OCI-LY7 (cell line): ENCODE measurements at regions not wholly inside any gene's neighbourhood (a gene's known extent, or its start where the extent isn't known, plus 50 kb on each side); places are given as distances from the start of the nearest gene placed in this dataset.

Experiments
- BruUV-seq: library from RNA; stranded (reverse); fragments of 400-500 nt; replicated peaks from 2 replicates; lab custom pipeline; 2021; lab: Mats Ljungman, UMichigan
- CTCF ChIA-PET: fragments of 300-600 bp; sonication (Branson Sonifier 250); formaldehyde crosslinking; loops from one replicate; lab custom pipeline; 2022; ENCODE audit warnings: antibody characterized with exemption; ENCODE audit not compliant: unreplicated experiment; lab: Charles Lee
- POLR2A ChIA-PET: fragments of 300-600 bp; sonication (Branson Sonifier 250); formaldehyde crosslinking; loops from one replicate; lab custom pipeline; 2022; ENCODE audit warnings: antibody characterized with exemption; lab: Charles Lee
- DNase-seq: peaks from one replicate; pipeline ENCODE4 v3.0.0-alpha.2; 2015; ENCODE audit warnings: low spot score
- H2AFZ ChIP-seq: fragments of 200-600 bp; sonication (generic), shearing (Covaris generic); 2 replicates; pipeline ENCODE4 v1.6.1; 2014; ENCODE audit warnings: mild to moderate bottlenecking, antibody characterized with exemption, low read length, moderate library complexity
- H3K27ac ChIP-seq: fragments of 200-600 bp; sonication (generic); 2 replicates; pipeline ENCODE4 v1.5.1; 2014; ENCODE audit warnings: mixed run types, low read depth, mild to moderate bottlenecking, moderate library complexity, low read length, inconsistent platforms; ENCODE audit not compliant: poor library complexity, severe bottlenecking
- H3K36me3 ChIP-seq: fragments of 200-600 bp; sonication (generic); 2 replicates; pipeline ENCODE4 v1.6.1; 2014; ENCODE audit warnings: mild to moderate bottlenecking, antibody characterized with exemption, low read length, moderate library complexity, mixed read lengths; ENCODE audit not compliant: insufficient read depth
- H3K4me1 ChIP-seq: fragments of 200-600 bp; sonication (generic); 2 replicates; pipeline ENCODE4 v1.5.1; 2014; ENCODE audit warnings: mild to moderate bottlenecking, low read length; ENCODE audit not compliant: insufficient read depth, poor library complexity, severe bottlenecking
- H3K4me2 ChIP-seq: fragments of 200-600 bp; sonication (generic); 2 replicates; pipeline ENCODE4 v1.6.1; 2014; ENCODE audit warnings: mild to moderate bottlenecking, low read length
- H3K4me3 ChIP-seq: fragments of 200-600 bp; sonication (generic); 2 replicates; pipeline ENCODE4 v1.5.1; 2014; ENCODE audit warnings: mild to moderate bottlenecking, low read depth, low read length; ENCODE audit not compliant: poor library complexity, severe bottlenecking
- H3K79me2 ChIP-seq: fragments of 200-600 bp; sonication (generic); 2 replicates; pipeline ENCODE4 v1.6.1; 2016; ENCODE audit warnings: low read depth, mild to moderate bottlenecking, low read length, moderate library complexity, mixed read lengths; ENCODE audit not compliant: insufficient read depth
- H3K9me2 ChIP-seq: fragments of 200-600 bp; sonication (generic); 2 replicates; pipeline ENCODE4 v1.6.1; 2016; ENCODE audit warnings: mild to moderate bottlenecking, low read length, mixed read lengths; ENCODE audit not compliant: insufficient read depth
- H3K9me3 ChIP-seq: fragments of 200-600 bp; sonication (generic); 2 replicates; pipeline ENCODE4 v1.6.1; 2014; ENCODE audit warnings: mild to moderate bottlenecking, mixed run types, low read length, mixed read lengths
- H4K20me1 ChIP-seq: fragments of 200-600 bp; sonication (generic); 2 replicates; pipeline ENCODE4 v1.6.1; 2014; ENCODE audit warnings: mild to moderate bottlenecking, antibody characterized with exemption, low read length, moderate library complexity, mixed read lengths; ENCODE audit not compliant: insufficient read depth
- EZH2phosphoT487 ChIP-seq: fragments of 200-600 bp; sonication (generic); IDR thresholded peaks from 2 replicates; pipeline ENCODE4 v1.6.1; 2018; ENCODE audit warnings: low read depth, borderline replicate concordance, mild to moderate bottlenecking, mixed run types, antibody characterized with exemption, low read length, moderate library complexity, mixed read lengths
- intact Hi-C: fragments of 100-400 bp; cut with micrococcal nuclease; formaldehyde crosslinking; loops from one replicate; pipeline ENCODE4 v1.10.0; 2022; ENCODE audit not compliant: unreplicated experiment
- TF ChIP-seq, protein P1 (sequence below): fragments of 200-600 bp; sonication (generic); conservative IDR thresholded peaks from 2 replicates; pipeline ENCODE4 v1.5.1; 2014; ENCODE audit warnings: mild to moderate bottlenecking, antibody characterized with exemption, low read length, moderate library complexity, mixed read lengths

DNA sequence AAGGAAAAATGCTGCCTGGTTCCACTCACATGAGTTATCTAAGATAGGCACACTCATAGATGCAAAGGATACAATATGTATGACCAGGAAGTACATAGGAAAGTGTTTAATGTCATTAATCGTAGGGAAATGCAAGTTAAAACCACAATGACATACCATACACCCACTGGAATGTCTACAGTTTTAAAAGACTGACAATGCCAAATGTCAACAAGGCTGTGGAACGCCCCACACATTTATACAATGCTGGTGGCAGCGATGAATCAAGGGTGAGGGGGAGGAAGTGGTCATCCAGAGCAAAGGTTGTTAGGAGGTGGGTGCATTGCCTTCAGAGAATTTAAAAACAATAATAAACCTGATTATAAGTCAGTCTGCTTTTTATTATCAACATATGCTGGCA, 437.8 kb downstream of the ARHGEF28 start:
- no peak overlapping the region for H3K4me2 ChIP-seq
- CTCF ChIA-PET = no interaction called here
- BruUV-seq = no TSS peak
- POLR2A ChIA-PET = no interaction called here
- no peaks in the 10 kb centered on the region for H3K9me3 ChIP-seq
- no peak overlapping the region for H3K27ac ChIP-seq
- H3K4me1 ChIP-seq = no peaks in the 10 kb centered on the region
- intact Hi-C loops = no loop called here
- no peaks in the 10 kb centered on the region for H3K9me2 ChIP-seq
- TF ChIP-seq, protein P1, sequence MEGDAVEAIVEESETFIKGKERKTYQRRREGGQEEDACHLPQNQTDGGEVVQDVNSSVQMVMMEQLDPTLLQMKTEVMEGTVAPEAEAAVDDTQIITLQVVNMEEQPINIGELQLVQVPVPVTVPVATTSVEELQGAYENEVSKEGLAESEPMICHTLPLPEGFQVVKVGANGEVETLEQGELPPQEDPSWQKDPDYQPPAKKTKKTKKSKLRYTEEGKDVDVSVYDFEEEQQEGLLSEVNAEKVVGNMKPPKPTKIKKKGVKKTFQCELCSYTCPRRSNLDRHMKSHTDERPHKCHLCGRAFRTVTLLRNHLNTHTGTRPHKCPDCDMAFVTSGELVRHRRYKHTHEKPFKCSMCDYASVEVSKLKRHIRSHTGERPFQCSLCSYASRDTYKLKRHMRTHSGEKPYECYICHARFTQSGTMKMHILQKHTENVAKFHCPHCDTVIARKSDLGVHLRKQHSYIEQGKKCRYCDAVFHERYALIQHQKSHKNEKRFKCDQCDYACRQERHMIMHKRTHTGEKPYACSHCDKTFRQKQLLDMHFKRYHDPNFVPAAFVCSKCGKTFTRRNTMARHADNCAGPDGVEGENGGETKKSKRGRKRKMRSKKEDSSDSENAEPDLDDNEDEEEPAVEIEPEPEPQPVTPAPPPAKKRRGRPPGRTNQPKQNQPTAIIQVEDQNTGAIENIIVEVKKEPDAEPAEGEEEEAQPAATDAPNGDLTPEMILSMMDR = no peak
- H2AFZ ChIP-seq = no peak overlapping the region
- H3K36me3 ChIP-seq = no peaks in the 10 kb centered on the region
- H4K20me1 ChIP-seq = no peaks in the 10 kb centered on the region
- no peak overlapping the region for H3K4me3 ChIP-seq
- DNase-seq = no peak
- H3K79me2 ChIP-seq = no peaks in the 10 kb centered on the region

DNA sequence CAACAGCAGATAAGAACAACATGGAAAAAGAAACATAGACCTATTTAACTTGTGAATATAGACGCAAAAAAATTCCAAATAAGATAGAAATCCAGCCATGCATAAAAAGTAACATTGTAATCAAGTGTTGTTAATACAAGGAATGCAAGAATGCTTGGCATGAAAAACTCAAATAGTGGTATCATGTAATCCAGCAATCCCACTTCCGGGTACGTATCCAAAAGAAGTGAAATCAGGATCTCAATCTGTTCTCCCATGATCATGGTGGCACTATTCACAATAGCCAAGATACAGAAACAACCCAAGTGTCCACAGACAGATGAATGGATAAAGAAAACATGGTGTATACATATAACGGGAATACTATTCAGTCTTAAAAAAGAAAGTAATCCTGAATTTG, 437.4 kb downstream of the ARHGEF28 start:
- CTCF ChIA-PET = no interaction called here

DNA sequence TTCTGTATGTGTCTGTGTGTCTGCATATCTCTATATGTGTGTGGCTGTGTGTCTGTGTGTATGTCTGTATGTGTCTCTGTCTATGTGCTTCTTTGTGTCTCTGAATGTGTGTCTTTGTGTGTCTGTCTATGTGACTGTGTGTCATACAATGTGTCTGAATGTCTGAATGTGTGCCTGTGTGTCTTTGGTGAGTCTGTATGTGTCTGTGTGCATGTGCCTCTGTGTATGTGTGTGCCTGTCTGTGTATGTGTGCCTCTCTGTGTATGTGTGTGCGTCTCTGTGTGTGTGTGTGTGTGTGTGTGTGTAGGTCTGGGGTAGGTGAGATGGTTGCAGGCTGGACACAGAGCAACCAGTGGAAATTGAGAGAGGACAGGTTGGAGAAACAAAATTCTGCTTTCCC, 435.3 kb downstream of the ARHGEF28 start:
- BruUV-seq = no TSS peak
- no peak overlapping the region for H2AFZ ChIP-seq
- H3K9me3 ChIP-seq = no peaks in the 10 kb centered on the region
- intact Hi-C loops = no loop called here
- DNase-seq = no peak
- H3K27ac ChIP-seq = no peak overlapping the region
- TF ChIP-seq, protein P1 = no peak
- no peak for TF ChIP-seq EZH2phosphoT487
- H4K20me1 ChIP-seq = no peaks in the 10 kb centered on the region
- no peaks in the 10 kb centered on the region for H3K4me1 ChIP-seq
- CTCF ChIA-PET = no interaction called here
- POLR2A ChIA-PET = no interaction called here
- no peak overlapping the region for H3K4me3 ChIP-seq
- no peaks in the 10 kb centered on the region for H3K79me2 ChIP-seq
- H3K36me3 ChIP-seq = no peaks in the 10 kb centered on the region
- H3K4me2 ChIP-seq = no peak overlapping the region
- no peaks in the 10 kb centered on the region for H3K9me2 ChIP-seq

More for the DNA sequence above, 437.4 kb downstream of the ARHGEF28 start:
- DNase-seq = no peak
- BruUV-seq = no TSS peak
- Histone ChIP-seq H3K4me2 (no peak overlapping the region), H3K4me3 (no peak overlapping the region), H2AFZ (no peak overlapping the region), H3K27ac (no peak overlapping the region), H3K9me3 (no peaks in the 10 kb centered on the region), H3K9me2 (no peaks in the 10 kb centered on the region), H4K20me1 (no peaks in the 10 kb centered on the region), H3K79me2 (no peaks in the 10 kb centered on the region), H3K4me1 (no peaks in the 10 kb centered on the region), H3K36me3 (no peaks in the 10 kb centered on the region)
- TF ChIP-seq EZH2phosphoT487 = no peak
- TF ChIP-seq, protein P1 = no peak
- intact Hi-C loops = no loop called here
- POLR2A ChIA-PET = no interaction called here
